Suprapubic skin (tissue), 4 donors: ENCODE measurements at regions not wholly inside any gene's neighbourhood (a gene's known extent, or its start where the extent isn't known, plus 50 kb on each side); places are given as distances from the start of the nearest gene placed in this dataset.

Experiments used
- EP300 ChIP-seq: sonication (generic); formaldehyde crosslinking; IDR thresholded peaks from one replicate; pipeline ENCODE4 v1.6.1; 2017; ENCODE audit warnings: antibody characterized with exemption
- POLR2A ChIP-seq, 2 donors: fragments of 450-650 bp; IDR thresholded peaks; one replicate each; pipeline ENCODE4 v1.6.1; 2017; ENCODE audit warnings: antibody characterized with exemption in 2 of 2, mild to moderate bottlenecking in 2 of 2, moderate library complexity in 2 of 2
- POLR2AphosphoS5 ChIP-seq, 3 donors: sonication (generic); formaldehyde crosslinking; IDR thresholded peaks; one replicate each; pipeline ENCODE4 v1.6.1; 2017; ENCODE audit warnings: antibody characterized with exemption in 3 of 3
- TF ChIP-seq, protein P1 (sequence below), 2 donors: fragments of 200-600 bp in 1 of 2; fragments of 450-650 bp in 1 of 2; sonication (generic) in 1 of 2; IDR thresholded peaks; one replicate each; pipeline ENCODE4 v1.5.1; 2016 to 2019; ENCODE audit warnings: antibody characterized with exemption in 2 of 2, mild to moderate bottlenecking in 1 of 2, moderate library complexity in 1 of 2

DNA sequence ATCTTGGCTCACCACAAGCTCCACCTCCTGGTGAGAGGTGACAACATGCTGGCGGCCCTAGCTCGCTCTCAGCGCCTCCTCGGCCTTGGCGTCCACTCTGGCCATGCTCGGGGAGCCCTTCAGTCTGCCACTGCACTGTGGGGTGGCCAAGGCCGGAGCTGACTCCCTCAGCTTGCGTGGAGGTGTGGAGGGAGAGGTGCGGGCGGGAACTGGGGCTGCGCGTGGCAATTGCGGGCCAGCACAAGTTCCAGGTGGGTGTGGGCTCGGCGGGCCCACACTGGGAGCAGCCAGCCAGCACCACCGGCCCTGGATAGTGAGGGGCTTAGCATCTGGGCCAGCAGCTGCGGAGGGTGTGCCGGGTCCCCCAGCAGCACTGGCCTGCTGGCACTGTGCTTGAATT lies 275.7 kb upstream of the P2RY1 start:
- TF ChIP-seq, protein P1, sequence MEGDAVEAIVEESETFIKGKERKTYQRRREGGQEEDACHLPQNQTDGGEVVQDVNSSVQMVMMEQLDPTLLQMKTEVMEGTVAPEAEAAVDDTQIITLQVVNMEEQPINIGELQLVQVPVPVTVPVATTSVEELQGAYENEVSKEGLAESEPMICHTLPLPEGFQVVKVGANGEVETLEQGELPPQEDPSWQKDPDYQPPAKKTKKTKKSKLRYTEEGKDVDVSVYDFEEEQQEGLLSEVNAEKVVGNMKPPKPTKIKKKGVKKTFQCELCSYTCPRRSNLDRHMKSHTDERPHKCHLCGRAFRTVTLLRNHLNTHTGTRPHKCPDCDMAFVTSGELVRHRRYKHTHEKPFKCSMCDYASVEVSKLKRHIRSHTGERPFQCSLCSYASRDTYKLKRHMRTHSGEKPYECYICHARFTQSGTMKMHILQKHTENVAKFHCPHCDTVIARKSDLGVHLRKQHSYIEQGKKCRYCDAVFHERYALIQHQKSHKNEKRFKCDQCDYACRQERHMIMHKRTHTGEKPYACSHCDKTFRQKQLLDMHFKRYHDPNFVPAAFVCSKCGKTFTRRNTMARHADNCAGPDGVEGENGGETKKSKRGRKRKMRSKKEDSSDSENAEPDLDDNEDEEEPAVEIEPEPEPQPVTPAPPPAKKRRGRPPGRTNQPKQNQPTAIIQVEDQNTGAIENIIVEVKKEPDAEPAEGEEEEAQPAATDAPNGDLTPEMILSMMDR (IDR thresholded peaks at IDR 0.05), result no peak
- TF ChIP-seq POLR2A (IDR thresholded peaks at IDR 0.05) (no peak), POLR2AphosphoS5 (IDR thresholded peaks at IDR 0.05) (no peak), EP300 (no peak)
